LHCN-M2 (cell line): ENCODE measurements at regions not wholly inside any gene's neighbourhood (a gene's known extent, or its start where the extent isn't known, plus 50 kb on each side); places are given as distances from the start of the nearest gene placed in this dataset.
"Not testable (repeated sequence)": the region's sequence is repeated elsewhere in the genome, so short reads cannot be mapped to it uniquely, and the experiment has no call there.

Experiments
- DNase-seq: peaks from one replicate; pipeline ENCODE4 v3.0.0-alpha.2; 2012; ENCODE audit warnings: low read depth

DNA sequence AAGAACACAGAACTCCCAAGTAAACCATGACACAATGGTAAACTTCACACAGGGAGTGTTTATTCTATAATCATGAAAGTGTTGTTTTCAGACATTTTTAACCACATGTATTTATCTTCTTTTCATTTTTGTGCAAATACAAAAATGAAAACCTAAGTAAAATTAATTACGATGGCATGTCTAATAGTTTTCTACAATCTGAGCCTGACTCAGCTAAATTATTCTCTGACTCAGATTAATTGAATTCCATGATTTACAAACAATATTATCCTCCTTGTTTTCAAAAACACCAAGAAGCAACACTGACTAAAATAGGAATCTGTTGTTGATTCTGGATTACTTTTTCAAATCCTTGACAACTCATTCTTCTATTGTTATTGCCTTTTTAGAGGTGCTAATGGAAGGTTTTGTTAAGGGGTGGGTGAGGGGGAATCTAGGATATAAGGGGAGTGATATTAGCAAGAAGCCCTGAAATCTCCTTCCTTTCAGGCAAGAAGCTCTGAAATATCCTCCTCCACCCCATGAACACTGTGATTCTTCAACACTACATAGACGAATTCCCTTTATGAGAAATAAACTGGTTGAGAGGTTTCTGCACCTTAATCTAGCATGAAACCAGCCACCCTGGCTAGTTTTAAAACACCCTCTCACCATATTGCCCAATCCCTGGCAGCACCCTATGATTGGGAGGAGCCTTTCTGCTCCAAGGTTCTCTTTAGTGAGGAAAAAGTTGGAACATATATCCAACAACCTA lies 1057.7 kb upstream of the PCDH20 start:
- no peak for DNase-seq

GRCh38 chr13:62453761-62454160 lies 1038.1 kb upstream of the PCDH20 start:
- DNase-seq, result no peak

GRCh38 chr13:62450759-62451158 lies 1035.1 kb upstream of the PCDH20 start:
- no peak for DNase-seq

- DNase-seq, result not testable (repeated sequence)
These were observed 1032.2 kb upstream of the PCDH20 start for GRCh38 chr13:62447771-62448382.

- DNase-seq, result no peak
These were observed 1029.2 kb upstream of the PCDH20 start for GRCh38 chr13:62444805-62445204.

GRCh38 chr13:62434081-62434480 lies 1018.4 kb upstream of the PCDH20 start:
- DNase-seq, result no peak

DNA sequence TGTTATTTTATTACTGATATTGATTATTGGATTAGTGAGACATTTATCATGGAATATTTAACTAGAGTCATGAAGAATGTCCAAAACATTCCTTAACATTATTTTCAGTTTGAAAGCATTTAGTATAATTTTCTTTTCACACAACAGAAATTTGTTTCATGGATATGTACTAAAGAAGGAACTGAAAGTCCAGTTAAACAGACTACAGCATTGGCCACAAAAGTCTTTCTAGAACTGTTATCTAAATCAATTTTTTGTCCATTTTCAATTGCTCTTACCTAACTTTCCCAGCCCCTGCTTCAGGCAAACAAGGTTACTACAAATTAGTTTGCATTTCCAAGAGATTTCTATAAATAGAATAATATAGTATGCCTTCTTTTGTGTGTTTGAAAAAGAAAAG lies 1018.0 kb upstream of the PCDH20 start:
- no peak for DNase-seq

DNA sequence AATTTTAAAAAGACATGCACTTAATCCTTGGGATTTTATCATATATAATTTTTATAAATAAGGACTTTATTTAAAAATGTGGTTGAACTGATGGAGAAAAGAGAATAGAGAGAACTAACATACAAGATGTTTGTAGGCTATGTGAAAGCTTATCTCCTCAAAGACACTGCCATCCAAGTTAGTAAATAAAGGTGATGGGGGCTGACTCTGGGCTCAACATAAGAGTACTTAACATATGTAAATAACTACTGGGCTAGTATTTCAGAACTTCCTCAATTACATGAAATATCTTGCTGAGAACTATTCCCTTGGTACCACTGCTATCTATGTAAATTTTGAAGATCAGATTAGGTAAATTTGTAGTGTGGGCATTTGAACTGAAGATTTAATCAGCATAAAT lies 1017.3 kb upstream of the PCDH20 start:
- DNase-seq, result no peak

DNA sequence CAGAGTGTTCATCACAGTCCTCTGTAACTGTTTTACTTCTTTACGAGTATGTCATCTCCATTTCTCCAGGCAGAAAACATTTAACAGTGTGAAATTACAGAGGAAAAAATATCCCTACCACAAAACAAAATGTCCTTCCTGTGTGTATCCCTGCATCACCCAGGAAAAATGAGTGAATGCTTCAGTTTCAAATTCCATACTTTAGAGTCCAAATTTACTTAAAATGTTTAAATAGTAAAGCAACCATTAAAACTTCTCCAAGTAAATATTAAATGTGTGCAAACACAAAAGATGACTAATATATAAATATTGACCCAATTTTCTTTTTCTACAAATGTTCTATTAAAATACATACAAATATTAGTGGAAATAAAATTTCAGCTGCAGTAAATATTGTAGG lies 1016.6 kb upstream of the PCDH20 start:
- DNase-seq, result no peak

DNA sequence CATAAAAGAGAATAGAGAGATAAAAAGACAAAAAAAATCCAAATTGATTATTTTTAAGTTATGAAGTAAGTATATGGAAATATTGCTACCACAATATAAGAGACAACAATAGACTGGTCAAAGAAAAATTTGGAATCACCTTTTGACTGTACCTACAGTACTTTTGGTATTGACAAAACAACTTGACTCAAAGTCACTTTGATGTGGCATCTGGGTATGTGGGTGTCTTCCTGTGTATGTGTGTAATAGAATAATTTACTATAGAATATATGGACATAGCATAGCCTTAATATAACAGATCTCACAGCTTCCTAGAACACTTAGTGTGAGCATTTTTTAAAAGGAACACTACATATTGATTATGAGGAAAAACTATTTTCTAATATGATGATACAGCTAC lies 1016.2 kb upstream of the PCDH20 start:
- no peak for DNase-seq

DNA sequence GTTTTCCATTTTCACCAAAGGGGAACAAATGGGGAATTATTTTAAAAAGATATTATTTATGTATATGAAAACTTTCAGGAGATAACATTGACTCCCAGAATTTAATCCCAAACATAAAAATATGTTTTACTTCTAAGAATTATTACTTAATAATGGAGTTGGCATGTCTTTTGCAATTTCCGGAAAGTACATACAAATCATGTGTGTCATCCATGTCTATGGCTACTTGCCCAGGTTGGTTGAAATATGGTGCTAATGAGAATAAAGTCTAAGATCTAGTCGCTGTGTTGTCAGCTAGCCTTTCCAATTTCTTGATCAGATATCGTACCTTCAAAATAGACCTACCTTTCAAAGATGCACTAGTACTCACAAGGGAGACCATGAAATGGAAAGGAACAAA lies 1003.2 kb upstream of the PCDH20 start:
- no peak for DNase-seq

DNA sequence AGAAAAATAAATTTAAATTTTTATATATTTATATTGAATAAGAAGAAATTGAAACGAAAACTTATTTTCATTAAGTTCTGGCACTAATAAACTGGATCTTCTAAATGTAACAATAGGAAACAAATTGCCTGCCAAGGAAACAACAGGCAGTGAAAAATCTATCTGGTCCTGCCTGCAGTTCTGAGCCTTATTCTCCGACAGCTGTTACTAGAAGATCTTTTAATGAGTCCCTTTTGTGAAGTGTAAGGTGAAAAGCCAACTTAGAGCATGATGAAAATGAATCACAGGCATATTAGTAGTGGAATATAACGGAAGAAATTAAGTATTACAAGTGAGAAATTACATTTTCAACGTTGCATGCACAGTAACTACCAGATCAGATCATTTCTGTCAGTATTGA lies 1002.7 kb upstream of the PCDH20 start:
- no peak for DNase-seq

- no peak for DNase-seq
These were observed 992.2 kb upstream of the PCDH20 start for GRCh38 chr13:62407871-62408270.

DNA sequence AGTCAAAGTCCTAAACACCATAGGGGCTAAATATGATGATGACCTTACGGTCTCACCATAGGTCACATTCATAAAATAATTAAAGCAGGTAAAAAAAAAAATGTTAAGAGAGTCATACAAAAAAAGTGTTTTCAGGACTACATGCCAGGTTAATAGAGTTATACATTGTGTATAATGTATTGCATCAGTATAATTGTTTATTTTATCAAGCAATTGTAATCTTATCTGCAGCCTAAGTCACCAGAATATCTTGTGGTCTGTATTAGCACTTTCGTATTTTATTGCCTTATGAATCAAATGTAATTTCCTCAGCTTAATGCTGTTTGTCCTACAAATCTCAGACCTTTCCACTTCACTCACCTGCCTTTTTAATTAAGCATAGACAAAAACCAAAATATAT lies 972.9 kb upstream of the PCDH20 start:
- no peak for DNase-seq

DNA sequence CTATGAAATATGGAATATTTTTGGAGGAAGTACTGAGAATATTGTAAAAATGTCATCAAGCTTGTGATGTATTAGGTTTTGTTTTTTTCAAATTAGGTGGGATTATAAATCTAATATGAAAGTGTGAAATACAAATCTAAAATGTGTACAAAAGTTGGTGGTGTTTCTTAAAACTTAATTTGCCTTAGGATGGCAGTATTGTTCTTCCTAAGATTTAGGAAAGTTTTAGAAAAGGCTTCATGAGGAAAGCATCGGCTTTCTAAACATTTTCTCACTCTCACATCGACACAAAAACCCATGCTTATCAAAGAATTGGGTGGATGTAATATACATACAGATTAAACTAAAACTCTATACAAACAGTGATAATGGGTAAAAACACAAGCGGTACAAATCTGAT lies 972.0 kb upstream of the PCDH20 start:
- DNase-seq, result no peak

DNA sequence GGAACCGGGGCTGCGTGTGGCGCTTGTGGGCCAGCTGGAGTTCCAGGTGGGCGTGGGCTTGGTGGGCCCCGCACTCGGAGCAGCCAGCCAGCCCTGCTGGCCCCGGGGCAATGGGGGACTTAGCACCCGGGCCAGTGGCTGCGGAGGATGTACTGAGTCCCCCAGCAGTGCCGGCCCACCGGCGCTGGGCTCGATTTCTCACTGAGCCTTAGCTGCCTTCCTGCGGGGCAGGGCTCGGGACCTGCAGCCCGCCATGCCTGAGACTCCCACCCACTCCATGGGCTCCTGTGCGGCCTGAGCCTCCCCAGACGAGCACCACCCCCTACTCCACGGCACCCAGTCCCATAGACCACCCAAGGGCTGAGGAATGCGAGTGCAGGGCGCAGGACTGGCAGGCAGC lies 963.6 kb upstream of the PCDH20 start:
- not testable (repeated sequence) for DNase-seq

GRCh38 chr13:62377838-62378237 lies 962.2 kb upstream of the PCDH20 start:
- no peak for DNase-seq

GRCh38 chr13:62375653-62376052 lies 960.0 kb upstream of the PCDH20 start:
- no peak for DNase-seq

GRCh38 chr13:62371737-62372136 lies 956.1 kb upstream of the PCDH20 start:
- no peak for DNase-seq

DNA sequence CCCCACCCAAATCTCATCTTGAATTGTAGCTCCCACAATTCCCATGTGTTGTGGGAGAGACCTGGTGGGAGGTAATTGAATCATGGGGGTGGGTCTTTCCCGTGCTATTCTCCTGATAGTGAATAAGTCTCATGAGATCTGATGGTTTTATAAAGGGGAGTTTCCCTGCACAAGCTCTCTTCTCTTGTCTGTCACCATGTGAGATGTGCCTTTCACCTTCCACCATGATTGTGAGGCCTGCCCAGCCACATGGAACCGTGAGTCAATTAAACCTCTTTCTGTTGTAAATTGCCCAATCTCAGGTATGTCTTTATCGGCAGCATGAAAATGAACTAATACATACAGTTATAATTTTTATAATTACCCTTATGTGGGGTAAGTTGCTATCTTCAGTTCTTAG lies 952.3 kb upstream of the PCDH20 start:
- not testable (repeated sequence) for DNase-seq

- no peak for DNase-seq
These were observed 945.0 kb upstream of the PCDH20 start for GRCh38 chr13:62360609-62361008.

DNA sequence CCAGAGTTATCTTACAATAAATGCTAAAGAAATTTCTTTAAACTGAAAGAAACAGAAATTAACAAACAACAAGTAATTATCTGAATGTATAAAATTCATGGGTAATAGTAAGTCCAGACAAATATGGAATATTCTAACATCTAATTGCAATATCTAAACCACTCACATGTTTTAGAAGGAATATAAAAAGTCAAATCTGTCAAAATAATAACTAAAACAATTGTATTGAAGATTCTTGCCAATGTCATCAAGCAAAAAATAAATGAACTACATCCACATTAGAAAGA lies 942.9 kb upstream of the PCDH20 start:
- DNase-seq, result no peak

GRCh38 chr13:62357887-62358645 lies 942.4 kb upstream of the PCDH20 start:
- DNase-seq, result no peak
